Common myeloid progenitor, CD34-positive (primary cell): ENCODE measurements at regions not wholly inside any gene's neighbourhood (a gene's known extent, or its start where the extent isn't known, plus 50 kb on each side); places are given as distances from the start of the nearest gene placed in this dataset.

Source experiments
- CTCF ChIA-PET: fragments of 350-600 bp; sonication (Branson Sonifier 250); formaldehyde crosslinking; loops from one replicate; lab custom pipeline; 2021; ENCODE audit warnings: antibody characterized with exemption; lab: Charles Lee
- POLR2A ChIA-PET: fragments of 350-600 bp; sonication (Branson Sonifier 250); formaldehyde crosslinking; loops from one replicate; lab custom pipeline; 2021; ENCODE audit warnings: antibody characterized with exemption; lab: Charles Lee
- DNase-seq, 3 donors: peaks; one replicate each; pipeline versions ENCODE4 v3.0.0 to v3.0.0-alpha.2; 2013
- H3K27ac ChIP-seq, 2 experiments: 1 replicate in 1 of 2; 2 replicates in 1 of 2; pipeline ENCODE4 v1.7.0; 2013; ENCODE audit warnings: inconsistent platforms in 2 of 2, low read length in 2 of 2, mild to moderate bottlenecking in 2 of 2, low read depth in 1 of 2, moderate library complexity in 1 of 2; ENCODE audit not compliant: severe bottlenecking in 2 of 2, insufficient read depth in 1 of 2, poor library complexity in 1 of 2
- H3K27me3 ChIP-seq, 5 experiments: replicated peaks in 2 of 5; 1 replicate in 3 of 5; 2 replicates in 2 of 5; pipeline versions ENCODE4 v1.6.1 to v1.7.0; 2013; ENCODE audit warnings: low read length in 4 of 5, mild to moderate bottlenecking in 2 of 5, moderate library complexity in 2 of 5, inconsistent platforms in 1 of 5; ENCODE audit not compliant: insufficient read depth in 5 of 5, control insufficient read depth in 4 of 5
- H3K36me3 ChIP-seq, 4 experiments: 1 replicate in 2 of 4; 2 replicates in 2 of 4; pipeline versions ENCODE4 v1.6.1 to v1.7.0; 2013; ENCODE audit warnings: low read length in 3 of 4, control low read depth in 1 of 4, mild to moderate bottlenecking in 1 of 4; ENCODE audit not compliant: control insufficient read depth in 4 of 4, insufficient read depth in 4 of 4
- H3K4me1 ChIP-seq, 4 experiments: 1 replicate in 3 of 4; 2 replicates in 1 of 4; pipeline versions ENCODE4 v1.6.1 to v1.7.1; 2013; ENCODE audit warnings: low read length in 3 of 4, mild to moderate bottlenecking in 3 of 4, control low read depth in 1 of 4, inconsistent platforms in 1 of 4, moderate library complexity in 1 of 4; ENCODE audit not compliant: control insufficient read depth in 4 of 4, insufficient read depth in 4 of 4; ENCODE audit errors: control extremely low read depth in 1 of 4
- H3K4me3 ChIP-seq, 7 experiments: 1 replicate in 4 of 7; 2 replicates in 3 of 7; pipeline versions ENCODE4 v1.5.1 to v1.7.0; 2013; ENCODE audit warnings: mild to moderate bottlenecking in 7 of 7, low read length in 6 of 7, moderate library complexity in 6 of 7, inconsistent platforms in 2 of 7, low read depth in 2 of 7, control low read depth in 1 of 7; ENCODE audit not compliant: insufficient read depth in 4 of 7, control insufficient read depth in 1 of 7; ENCODE audit errors: extremely low read depth in 1 of 7
- H3K9me3 ChIP-seq, 5 experiments: 1 replicate in 4 of 5; 2 replicates in 1 of 5; pipeline versions ENCODE4 v1.6.1 to v1.7.1; 2013; ENCODE audit warnings: low read length in 4 of 5, mild to moderate bottlenecking in 2 of 5, inconsistent platforms in 1 of 5, low read depth in 1 of 5, moderate library complexity in 1 of 5; ENCODE audit not compliant: control insufficient read depth in 4 of 5, insufficient read depth in 2 of 5; ENCODE audit errors: control extremely low read depth in 1 of 5
- WGBS: methylation state at CpG from one replicate; pipeline ENCODE4 v1.1.5; 2013; ENCODE audit not compliant: insufficient coverage; 5-methylcytosine and 5-hydroxymethylcytosine counted together

- Histone ChIP-seq H3K27me3 (peaks cover 0 to 30% (median 3%) of the 10 kb centered on the region in 5 experiments), H3K27ac (no peak overlapping the region), H3K4me1 (peaks cover 0 to 8% (median 4%) of the 10 kb centered on the region in 4 experiments), H3K9me3 (no peaks in the 10 kb centered on the region), H3K36me3 (no peaks in the 10 kb centered on the region), H3K4me3 (no peak overlapping the region)
- DNase-seq = no peak
- POLR2A ChIA-PET = no interaction called here
- CTCF ChIA-PET = no interaction called here
- 53% methylated on average over 13 of the region's 17 CpGs for WGBS
These were observed 166.5 kb downstream of the PHETA1 start for GRCh38 chr12:111202237-111202915.

GRCh38 chr12:111201495-111202236, 167.2 kb downstream of the PHETA1 start:
- ChIA-PET CTCF (no interaction called here), POLR2A (no interaction called here)
- 72% methylated on average over 9 of the region's 11 CpGs for WGBS
- Histone ChIP-seq H3K27ac (no peak overlapping the region), H3K4me1 (peaks cover 0 to 15% (median 7%) of the 10 kb centered on the region in 4 experiments), H3K27me3 (peaks cover 0 to 30% (median 3%) of the 10 kb centered on the region in 5 experiments), H3K9me3 (no peaks in the 10 kb centered on the region), H3K36me3 (no peaks in the 10 kb centered on the region), H3K4me3 (no peak overlapping the region)
- DNase-seq = no peak

- ChIA-PET CTCF (no interaction called here), POLR2A (no interaction called here)
- no peak overlapping the region for H3K27ac ChIP-seq
- DNase-seq = no peak
- peaks cover 0 to 24% (median 3%) of the 10 kb centered on the region in 5 experiments for H3K27me3 ChIP-seq
- peaks cover 0 to 22% (median 9%) of the 10 kb centered on the region in 4 experiments for H3K4me1 ChIP-seq
- no peak overlapping the region for H3K4me3 ChIP-seq
- no peaks in the 10 kb centered on the region for H3K36me3 ChIP-seq
- 59% methylated on average over 9 of the region's 9 CpGs for WGBS
- no peaks in the 10 kb centered on the region for H3K9me3 ChIP-seq
These were observed 167.9 kb downstream of the PHETA1 start for GRCh38 chr12:111201036-111201435.

GRCh38 chr12:111197376-111197944, 171.4 kb downstream of the PHETA1 start:
- Histone ChIP-seq H3K27ac (no peak overlapping the region), H3K36me3 (no peaks in the 10 kb centered on the region), H3K4me3 (no peak overlapping the region), H3K9me3 (no peaks in the 10 kb centered on the region), H3K27me3 (peaks cover 0 to 21% (median 3%) of the 10 kb centered on the region in 5 experiments), H3K4me1 (peaks cover 0 to 40% (median 8%) of the 10 kb centered on the region in 4 experiments)
- POLR2A ChIA-PET = no interaction called here
- DNase-seq = no peak
- CTCF ChIA-PET = interaction anchor here (0.9 to 1.1 kb wide), 2 partner anchors 102 to 239 kb away, joined by 3 read pairs; no protein-coding TSS in a partner anchor
- WGBS = 100% methylated on average over 2 of the region's 6 CpGs

GRCh38 chr12:111196532-111196931, 172.4 kb downstream of the PHETA1 start:
- Histone ChIP-seq H3K4me3 (no peak overlapping the region), H3K27ac (no peak overlapping the region), H3K4me1 (peaks cover 0 to 37% (median 6%) of the 10 kb centered on the region in 4 experiments), H3K27me3 (peaks cover 0 to 12% (median 0%) of the 10 kb centered on the region in 5 experiments), H3K36me3 (no peaks in the 10 kb centered on the region), H3K9me3 (no peaks in the 10 kb centered on the region)
- 0% methylated on average over 1 of the region's 5 CpGs for WGBS
- peak in 2 of 3 donors; percentile 50 to 63 for DNase-seq
- ChIA-PET CTCF (interaction anchor here (1.1 kb wide), 1 partner anchor 103 kb away, joined by 3 read pairs; no protein-coding TSS in a partner anchor), POLR2A (no interaction called here)

- DNase-seq = no peak
- CTCF ChIA-PET = interaction anchor here (0.8 kb wide), 1 partner anchor 20 kb away, joined by 3 read pairs; no protein-coding TSS in a partner anchor
- Histone ChIP-seq H3K27me3 (no peaks in the 10 kb centered on the region), H3K36me3 (no peaks in the 10 kb centered on the region), H3K4me1 (peaks cover 0 to 37% (median 6%) of the 10 kb centered on the region in 4 experiments), H3K4me3 (no peak overlapping the region), H3K9me3 (no peaks in the 10 kb centered on the region), H3K27ac (no peak overlapping the region)
- POLR2A ChIA-PET = no interaction called here
- 100% methylated on average over 8 of the region's 8 CpGs for WGBS
These were observed 173.6 kb downstream of the PHETA1 start for GRCh38 chr12:111195316-111195715.
